HepG2 (cell line): ENCODE measurements at regions not wholly inside any gene's neighbourhood (a gene's known extent, or its start where the extent isn't known, plus 50 kb on each side); places are given as distances from the start of the nearest gene placed in this dataset.

Experiments
- ATAC-seq: fragments of 200-7000 bp; cut with Tn5 transposase; 3 replicates; pipeline ENCODE4 v1.9.1; 2020; ENCODE audit warnings: mild to moderate bottlenecking, moderate library complexity
- BruUV-seq: library from RNA; stranded (reverse); fragments of 400-500 nt; replicated peaks from 2 replicates; lab custom pipeline; 2021; lab: Mats Ljungman, UMichigan
- CTCF ChIA-PET: fragments of 300-600 bp; formaldehyde crosslinking; extraction: SDS; loops from one replicate; lab custom pipeline; 2021; ENCODE audit warnings: low total read pairs, inconsistent platforms, low intra/inter-chr PET ratio; lab: Yijun Ruan, JAX
- POLR2A ChIA-PET: fragments of 350-600 bp; sonication (Branson Sonifier 250); formaldehyde crosslinking; loops from one replicate; lab custom pipeline; 2020; ENCODE audit warnings: antibody characterized with exemption, inconsistent platforms; lab: Yijun Ruan, JAX
- DNase-seq: peaks from one replicate; pipeline ENCODE4 v3.0.0-alpha.2; 2015; ENCODE audit warnings: low spot score
- FAIRE-seq: peaks from 3 replicates; lab custom pipeline; 2011; peaks lifted over from hg19 to GRCh38; lab: Jason Lieb, UNC
- H2AFZ ChIP-seq: one replicate; pipeline ENCODE4 v1.6.1; 2011; ENCODE audit warnings: low read length, inconsistent platforms
- H3K27ac ChIP-seq: fragments of 300-600 bp; 3 replicates; pipeline ENCODE4 v1.8.0; 2011; ENCODE audit warnings: mixed run types, mild to moderate bottlenecking, mixed read lengths, low read length, inconsistent platforms; ENCODE audit not compliant: insufficient read depth; ENCODE audit errors: extremely low read length
- H3K27me3 ChIP-seq, 2 experiments: fragments of 200-600 bp in 1 of 2; 2 replicates in 1 of 2; 3 replicates in 1 of 2; pipeline versions ENCODE4 v1.6.0 to v1.8.0; 2011; ENCODE audit warnings: low read length in 2 of 2, mild to moderate bottlenecking in 2 of 2, moderate library complexity in 2 of 2, inconsistent platforms in 1 of 2; ENCODE audit not compliant: insufficient read depth in 2 of 2, control insufficient read depth in 1 of 2
- H3K36me3 ChIP-seq, 2 experiments: fragments of 200-600 bp in 1 of 2; replicated peaks in 1 of 2; 2 replicates in 1 of 2; 3 replicates in 1 of 2; pipeline versions ENCODE4 v1.5.1 to v1.8.0; 2011; ENCODE audit warnings: low read length in 2 of 2, inconsistent platforms in 1 of 2; ENCODE audit not compliant: insufficient read depth in 2 of 2, control insufficient read depth in 1 of 2
- H3K4me1 ChIP-seq: 2 replicates; pipeline ENCODE4 v1.5.1; 2012; ENCODE audit warnings: low read length, inconsistent platforms; ENCODE audit not compliant: insufficient read depth
- H3K4me2 ChIP-seq: 2 replicates; pipeline ENCODE4 v1.6.0; 2011; ENCODE audit warnings: low read depth, low read length, inconsistent platforms
- H3K4me3 ChIP-seq, 3 experiments: fragments of 200-600 bp in 1 of 3; sonication (generic), shearing (Covaris generic) in 1 of 3; replicated peaks in 1 of 3; 2 replicates each; pipeline ENCODE4 v1.5.1; 2011 to 2016; ENCODE audit warnings: low read length in 3 of 3, inconsistent platforms in 2 of 3, low read depth in 2 of 3, mild to moderate bottlenecking in 2 of 3, control low read depth in 1 of 3, mixed read lengths in 1 of 3; ENCODE audit not compliant: insufficient read depth in 1 of 3
- H3K79me2 ChIP-seq: one replicate; pipeline ENCODE4 v1.6.1; 2011; ENCODE audit warnings: low read length, inconsistent platforms; ENCODE audit not compliant: insufficient read depth
- H3K9ac ChIP-seq: 2 replicates; pipeline ENCODE4 v1.6.0; 2011; ENCODE audit warnings: mild to moderate bottlenecking, low read depth, low read length, inconsistent platforms; ENCODE audit not compliant: insufficient read depth
- H3K9me3 ChIP-seq: 2 replicates; pipeline ENCODE4 v1.5.1; 2012; ENCODE audit warnings: mild to moderate bottlenecking, low read length
- H4K20me1 ChIP-seq: 2 replicates; pipeline ENCODE4 v1.6.0; 2011; ENCODE audit warnings: inconsistent platforms, mild to moderate bottlenecking, low read length, moderate library complexity; ENCODE audit not compliant: insufficient read depth
- GFI1 ChIP-seq: sonication (generic); formaldehyde crosslinking; IDR thresholded peaks from 2 replicates; pipeline ENCODE4 v1.5.0; 2020; ENCODE audit warnings: missing genetic modification reagents, mild to moderate bottlenecking, borderline replicate concordance
- GTF3A ChIP-seq: sonication (generic); formaldehyde crosslinking; conservative IDR thresholded peaks from 2 replicates; pipeline ENCODE4 v1.4.0; 2020; ENCODE audit warnings: mild to moderate bottlenecking, missing genetic modification reagents
- HNF4A ChIP-seq: sonication (generic); formaldehyde crosslinking; IDR thresholded peaks from 2 replicates; pipeline ENCODE4 v1.4.0; 2020; ENCODE audit warnings: missing genetic modification reagents
- PHF21A ChIP-seq: sonication (generic); formaldehyde crosslinking; IDR thresholded peaks from 2 replicates; pipeline ENCODE4 v1.5.0; 2020; ENCODE audit warnings: mild to moderate bottlenecking, missing genetic modification reagents
- SAP130 ChIP-seq: IDR thresholded peaks from 2 replicates; pipeline ENCODE4 v1.6.1; 2016; ENCODE audit warnings: low read depth
- ZNF510 ChIP-seq: sonication (generic); formaldehyde crosslinking; IDR thresholded peaks from 2 replicates; pipeline ENCODE4 v1.4.0; 2020; ENCODE audit warnings: low read depth, mild to moderate bottlenecking, missing genetic modification reagents
- WGBS: methylation state at CpG from one replicate; pipeline ENCODE4 v1.1.6; 2017; ENCODE audit warnings: low lambda C conversion rate; 5-methylcytosine and 5-hydroxymethylcytosine counted together
- in situ Hi-C: cut with HindIII; loops from 2 replicates; pipeline ENCODE4 v1.10.0; 2017; ENCODE audit warnings: low pct_unique_long_range_greater_than_20kb; ENCODE audit not compliant: extremely low pct_ligation_motif_present
- intact Hi-C: fragments of 100-400 bp; cut with micrococcal nuclease; formaldehyde crosslinking; loops from one replicate; pipeline ENCODE4 v1.10.0; 2022; ENCODE audit not compliant: unreplicated experiment
- TF ChIP-seq, protein P1 (sequence below): sonication (generic); formaldehyde crosslinking; IDR thresholded peaks from 2 replicates; pipeline ENCODE4 v1.5.0; 2020; ENCODE audit warnings: mild to moderate bottlenecking, missing genetic modification reagents, moderate library complexity
- TF ChIP-seq, protein P2 (sequence below), 2 experiments: IDR thresholded peaks; 2 replicates each; pipeline ENCODE4 v1.6.1; 2011 to 2012; ENCODE audit warnings: low read length in 2 of 2, borderline replicate concordance in 1 of 2, low read depth in 1 of 2, mild to moderate bottlenecking in 1 of 2, moderate library complexity in 1 of 2

- no peaks in the 10 kb centered on the region for H4K20me1 ChIP-seq
- CTCF ChIA-PET, result interaction anchor here (2.5 kb wide), 1 partner anchor 358 kb away, joined by 33 read pairs; no protein-coding TSS in a partner anchor
- no peaks in the 10 kb centered on the region for H3K79me2 ChIP-seq
- H3K4me2 ChIP-seq, result peak overlapping the region; percentile 49
- FAIRE-seq (no peak), DNase-seq (no peak), ATAC-seq (no peak)
- H3K27me3 ChIP-seq, result peaks cover 1 to 24% of the 10 kb centered on the region in 2 experiments; a peak in 4 of 5 replicates
- peaks cover 43% of the 10 kb centered on the region for H3K4me1 ChIP-seq
- 0% methylated on average over 4 of the region's 4 CpGs for WGBS
- H3K9me3 ChIP-seq, result no peaks in the 10 kb centered on the region
- POLR2A ChIA-PET, result interaction anchor here (0.9 to 1.4 kb wide), 4 partner anchors 14 to 163 kb away, joined by 3 to 4 read pairs (median 3); no protein-coding TSS in a partner anchor
- no peak overlapping the region for H3K27ac ChIP-seq
- intact Hi-C loops (loop anchor here (1.0 to 5.0 kb wide), 4 partner anchors 112 to 487 kb away; no protein-coding TSS in a partner anchor), in situ Hi-C loops (loop anchor here (5.0 to 25.0 kb wide), 4 partner anchors 116 to 889 kb away; no protein-coding TSS in a partner anchor)
- no peak overlapping the region for H2AFZ ChIP-seq
- H3K4me3 ChIP-seq, result peak overlapping the region in 1 of 3 experiments; percentile 25; a peak in 1 of 6 replicates
- no TSS peak for BruUV-seq
- no peak overlapping the region for H3K9ac ChIP-seq
- TF ChIP-seq PHF21A (CRISPR knock-in tag) (0 out of 2 replicates have a peak, but pooled peaks have one; percentile 34), SAP130 (CRISPR knock-in tag) (peak; percentile 15; the same call in 1 of the 2 replicates), HNF4A (CRISPR knock-in tag) (peak; percentile 46), ZNF510 (CRISPR knock-in tag) (no peak), GFI1 (CRISPR knock-in tag) (peak; percentile 50; the same call in 1 of the 2 replicates), GTF3A (CRISPR knock-in tag) (no peak)
- TF ChIP-seq, protein P1, sequence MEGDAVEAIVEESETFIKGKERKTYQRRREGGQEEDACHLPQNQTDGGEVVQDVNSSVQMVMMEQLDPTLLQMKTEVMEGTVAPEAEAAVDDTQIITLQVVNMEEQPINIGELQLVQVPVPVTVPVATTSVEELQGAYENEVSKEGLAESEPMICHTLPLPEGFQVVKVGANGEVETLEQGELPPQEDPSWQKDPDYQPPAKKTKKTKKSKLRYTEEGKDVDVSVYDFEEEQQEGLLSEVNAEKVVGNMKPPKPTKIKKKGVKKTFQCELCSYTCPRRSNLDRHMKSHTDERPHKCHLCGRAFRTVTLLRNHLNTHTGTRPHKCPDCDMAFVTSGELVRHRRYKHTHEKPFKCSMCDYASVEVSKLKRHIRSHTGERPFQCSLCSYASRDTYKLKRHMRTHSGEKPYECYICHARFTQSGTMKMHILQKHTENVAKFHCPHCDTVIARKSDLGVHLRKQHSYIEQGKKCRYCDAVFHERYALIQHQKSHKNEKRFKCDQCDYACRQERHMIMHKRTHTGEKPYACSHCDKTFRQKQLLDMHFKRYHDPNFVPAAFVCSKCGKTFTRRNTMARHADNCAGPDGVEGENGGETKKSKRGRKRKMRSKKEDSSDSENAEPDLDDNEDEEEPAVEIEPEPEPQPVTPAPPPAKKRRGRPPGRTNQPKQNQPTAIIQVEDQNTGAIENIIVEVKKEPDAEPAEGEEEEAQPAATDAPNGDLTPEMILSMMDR, result no peak
- TF ChIP-seq, protein P2, sequence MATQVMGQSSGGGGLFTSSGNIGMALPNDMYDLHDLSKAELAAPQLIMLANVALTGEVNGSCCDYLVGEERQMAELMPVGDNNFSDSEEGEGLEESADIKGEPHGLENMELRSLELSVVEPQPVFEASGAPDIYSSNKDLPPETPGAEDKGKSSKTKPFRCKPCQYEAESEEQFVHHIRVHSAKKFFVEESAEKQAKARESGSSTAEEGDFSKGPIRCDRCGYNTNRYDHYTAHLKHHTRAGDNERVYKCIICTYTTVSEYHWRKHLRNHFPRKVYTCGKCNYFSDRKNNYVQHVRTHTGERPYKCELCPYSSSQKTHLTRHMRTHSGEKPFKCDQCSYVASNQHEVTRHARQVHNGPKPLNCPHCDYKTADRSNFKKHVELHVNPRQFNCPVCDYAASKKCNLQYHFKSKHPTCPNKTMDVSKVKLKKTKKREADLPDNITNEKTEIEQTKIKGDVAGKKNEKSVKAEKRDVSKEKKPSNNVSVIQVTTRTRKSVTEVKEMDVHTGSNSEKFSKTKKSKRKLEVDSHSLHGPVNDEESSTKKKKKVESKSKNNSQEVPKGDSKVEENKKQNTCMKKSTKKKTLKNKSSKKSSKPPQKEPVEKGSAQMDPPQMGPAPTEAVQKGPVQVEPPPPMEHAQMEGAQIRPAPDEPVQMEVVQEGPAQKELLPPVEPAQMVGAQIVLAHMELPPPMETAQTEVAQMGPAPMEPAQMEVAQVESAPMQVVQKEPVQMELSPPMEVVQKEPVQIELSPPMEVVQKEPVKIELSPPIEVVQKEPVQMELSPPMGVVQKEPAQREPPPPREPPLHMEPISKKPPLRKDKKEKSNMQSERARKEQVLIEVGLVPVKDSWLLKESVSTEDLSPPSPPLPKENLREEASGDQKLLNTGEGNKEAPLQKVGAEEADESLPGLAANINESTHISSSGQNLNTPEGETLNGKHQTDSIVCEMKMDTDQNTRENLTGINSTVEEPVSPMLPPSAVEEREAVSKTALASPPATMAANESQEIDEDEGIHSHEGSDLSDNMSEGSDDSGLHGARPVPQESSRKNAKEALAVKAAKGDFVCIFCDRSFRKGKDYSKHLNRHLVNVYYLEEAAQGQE (IDR thresholded peaks at IDR 0.05; ENCODE audit: borderline replicate concordance in 1 of 2, low read depth in 1 of 2, low read length in 2 of 2), result no peak
- H3K36me3 ChIP-seq, result no peaks in the 10 kb centered on the region
Measured at GRCh38 chr15:66945842-66946241, 119.6 kb upstream of the SMAD3 start.
